8988T (cell line): ENCODE measurements at regions not wholly inside any gene's neighbourhood (a gene's known extent, or its start where the extent isn't known, plus 50 kb on each side); places are given as distances from the start of the nearest gene placed in this dataset.
"Not testable (repeated sequence)": the region's sequence is repeated elsewhere in the genome, so short reads cannot be mapped to it uniquely, and the experiment has no call there.

ENCODE experiments used
- DNase-seq: peaks from one replicate; pipeline ENCODE4 v3.0.0; 2011

- no peak for DNase-seq
These were observed 111.0 kb upstream of the SLIT3 start for GRCh38 chr5:169411786-169412430.

GRCh38 chr5:169410996-169411783 lies 110.3 kb upstream of the SLIT3 start:
- no peak for DNase-seq

GRCh38 chr5:169408731-169409130 lies 107.8 kb upstream of the SLIT3 start:
- no peak for DNase-seq

DNA sequence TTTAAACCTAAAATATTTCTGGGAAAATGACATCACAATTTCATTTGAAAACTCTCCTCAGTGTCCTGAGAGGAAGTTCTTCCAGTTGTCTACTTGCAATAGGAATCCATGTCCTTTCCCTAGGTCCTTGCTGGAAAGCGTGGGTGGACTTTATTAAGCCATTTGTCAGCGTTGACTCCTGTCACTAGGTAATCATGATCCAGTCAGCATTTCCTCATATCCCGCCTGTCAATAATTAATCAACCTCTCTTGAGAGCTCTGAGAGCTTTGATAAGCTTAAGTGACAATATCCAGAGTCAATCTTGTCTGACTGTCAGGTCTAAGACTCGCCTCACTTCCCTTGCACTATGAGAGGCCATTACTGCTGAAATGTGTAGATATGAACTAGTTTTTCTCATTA lies 107.2 kb upstream of the SLIT3 start:
- DNase-seq, result no peak

DNA sequence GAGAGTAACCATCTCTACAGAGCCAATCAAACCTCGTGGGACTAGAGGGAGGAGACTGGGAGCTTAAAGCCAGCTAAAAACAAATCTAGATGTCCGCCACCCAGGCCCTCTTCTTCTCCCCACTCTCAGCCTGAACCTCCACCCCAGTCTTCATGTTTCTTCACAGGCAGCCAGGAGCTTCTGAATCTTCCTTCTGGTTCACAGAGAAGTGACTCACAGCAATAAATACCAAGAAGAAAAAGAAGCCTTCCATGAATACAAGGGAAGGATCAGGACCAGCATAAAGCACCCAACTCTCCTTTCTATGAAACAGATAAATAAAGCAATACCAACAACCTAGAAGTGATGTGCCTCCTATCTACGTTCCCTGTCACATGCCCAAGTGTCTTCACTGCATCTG lies 103.3 kb upstream of the SLIT3 start:
- DNase-seq, result no peak

DNA sequence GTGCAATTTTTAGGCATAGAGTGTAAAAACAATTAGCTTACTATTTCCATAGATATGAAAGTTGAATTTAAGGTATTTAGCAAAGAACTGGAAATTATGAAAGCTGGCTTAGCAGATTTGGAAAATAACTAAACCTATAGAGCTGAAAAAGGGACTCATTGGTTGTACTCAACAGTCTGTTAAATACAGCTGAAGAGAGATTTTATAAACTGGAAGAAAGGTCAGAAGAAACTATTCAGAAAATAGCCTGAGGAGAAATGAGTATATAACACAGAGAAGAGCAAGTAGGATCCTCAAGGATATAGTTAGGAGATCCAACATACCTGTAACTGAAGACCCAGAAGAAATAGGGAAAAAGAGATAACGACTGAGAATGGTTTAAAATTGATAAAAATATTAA lies 97.6 kb upstream of the SLIT3 start:
- DNase-seq, result no peak

DNA sequence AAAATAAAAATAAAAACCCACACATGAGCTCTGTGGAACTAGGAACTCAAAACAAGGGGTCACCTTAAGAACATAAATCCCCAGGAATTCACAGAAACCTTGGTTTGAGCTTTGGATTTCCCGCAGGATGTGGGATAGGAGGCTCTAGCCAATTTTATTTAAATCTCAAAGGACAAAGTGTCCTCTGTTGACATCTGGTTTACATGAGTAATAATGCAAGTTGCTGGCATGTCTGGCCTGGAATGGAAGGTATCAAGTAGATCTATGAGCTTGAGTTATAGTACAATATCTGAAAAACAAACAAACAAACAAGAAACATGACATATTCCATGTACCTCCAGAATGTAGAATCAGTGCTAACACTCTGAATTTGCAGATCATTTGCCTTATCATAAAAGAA lies 94.2 kb upstream of the SLIT3 start:
- no peak for DNase-seq

GRCh38 chr5:169394371-169394770 lies 93.4 kb upstream of the SLIT3 start:
- DNase-seq, result no peak

DNA sequence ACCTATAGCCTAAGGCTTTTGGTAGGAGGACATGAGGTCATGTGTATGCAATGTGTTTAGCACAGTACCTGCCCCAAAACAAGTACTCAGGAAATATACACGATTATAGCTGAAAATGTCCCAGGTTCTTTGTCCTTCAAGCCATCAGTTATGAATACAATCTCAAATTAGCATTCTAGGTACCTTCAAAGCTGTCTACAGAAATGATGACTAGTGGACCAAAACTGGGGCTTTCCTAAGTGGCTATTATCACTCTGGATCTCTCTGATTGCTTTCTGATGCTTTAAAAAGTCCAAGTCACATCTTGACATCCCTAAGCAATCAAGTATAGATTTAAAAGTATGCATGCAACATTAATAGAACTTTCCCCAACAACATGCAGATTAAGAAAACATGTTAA lies 93.0 kb upstream of the SLIT3 start:
- no peak for DNase-seq

DNA sequence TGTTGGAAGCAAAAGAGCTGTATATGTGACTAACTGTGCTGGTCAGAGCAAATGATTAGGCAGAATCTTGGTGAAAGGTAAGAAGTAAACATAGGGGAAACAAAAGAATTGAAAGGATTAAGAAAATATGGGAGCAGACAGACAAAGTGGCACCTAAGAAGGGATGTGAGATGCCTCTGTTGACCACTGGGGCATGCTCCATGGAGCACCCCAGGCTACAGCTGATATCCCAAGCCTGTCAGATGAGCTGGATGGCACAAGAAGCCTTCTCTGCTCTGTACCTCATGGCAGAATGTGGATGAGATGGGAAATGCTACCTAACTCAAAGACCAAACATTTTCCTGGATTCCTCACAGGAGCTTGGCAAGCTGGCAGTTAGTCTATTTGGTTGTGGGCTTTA lies 89.3 kb upstream of the SLIT3 start:
- no peak for DNase-seq

- no peak for DNase-seq
These were observed 88.4 kb upstream of the SLIT3 start for GRCh38 chr5:169389318-169389717.

DNA sequence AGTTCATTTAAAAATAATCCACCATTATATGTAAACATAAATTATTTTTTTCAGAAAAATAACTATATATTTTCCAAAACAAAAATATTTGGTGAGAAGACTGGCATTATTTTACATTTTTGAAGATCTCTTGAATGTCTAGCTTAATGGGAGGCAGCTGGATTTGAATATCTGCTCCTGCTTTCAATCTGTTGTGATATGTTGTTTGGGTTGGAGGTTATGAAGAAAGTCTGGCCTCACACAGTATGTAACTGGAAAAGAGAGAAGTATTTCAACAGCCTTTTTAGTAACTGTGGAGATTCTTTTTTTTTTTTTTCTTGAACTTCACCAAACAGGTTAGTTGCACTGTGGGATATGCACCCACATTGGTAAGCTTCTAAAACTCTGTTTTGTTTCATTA lies 84.7 kb upstream of the SLIT3 start:
- DNase-seq, result no peak

DNA sequence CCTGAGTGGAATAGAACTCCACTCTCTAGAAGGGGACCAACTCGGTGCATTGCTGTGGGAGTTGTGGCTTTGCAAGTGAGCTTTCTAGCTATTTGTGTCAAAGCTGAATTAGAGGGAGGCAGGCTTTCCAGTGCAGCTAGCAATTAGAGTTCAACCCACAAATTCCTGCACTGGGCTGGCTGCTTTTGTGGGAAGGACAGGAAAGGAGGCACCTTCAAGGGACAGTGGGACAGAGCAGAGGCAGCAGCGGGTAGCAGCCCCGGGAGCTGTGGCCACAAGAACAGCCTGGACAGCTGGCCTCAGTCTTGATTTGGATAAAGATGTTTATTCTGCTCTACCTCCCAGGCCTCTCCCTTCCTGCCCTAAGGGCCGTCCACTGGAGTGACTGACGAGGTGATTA lies 83.7 kb upstream of the SLIT3 start:
- no peak for DNase-seq

- DNase-seq, result no peak
These were observed 73.8 kb upstream of the SLIT3 start for GRCh38 chr5:169374761-169375160.

DNA sequence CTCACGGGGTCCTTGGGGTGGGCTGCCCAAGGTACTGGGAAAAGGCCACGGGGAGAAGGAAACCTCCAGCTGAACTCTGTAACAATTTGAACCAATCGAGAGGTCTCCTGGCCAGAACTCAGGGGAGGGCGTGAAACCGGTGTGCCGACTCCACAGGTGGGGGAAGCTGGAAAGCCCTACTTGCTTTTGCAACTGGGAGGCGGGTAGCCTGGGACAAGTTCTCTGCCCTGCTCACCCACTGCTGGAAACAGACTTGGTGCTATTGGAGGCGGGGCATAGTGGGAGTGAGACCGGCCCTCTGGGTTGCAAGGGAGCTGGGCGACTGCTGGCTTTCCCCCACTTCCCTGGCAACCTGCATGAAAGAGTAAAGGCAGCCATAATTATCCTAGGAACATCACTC lies 73.2 kb upstream of the SLIT3 start:
- no peak for DNase-seq

DNA sequence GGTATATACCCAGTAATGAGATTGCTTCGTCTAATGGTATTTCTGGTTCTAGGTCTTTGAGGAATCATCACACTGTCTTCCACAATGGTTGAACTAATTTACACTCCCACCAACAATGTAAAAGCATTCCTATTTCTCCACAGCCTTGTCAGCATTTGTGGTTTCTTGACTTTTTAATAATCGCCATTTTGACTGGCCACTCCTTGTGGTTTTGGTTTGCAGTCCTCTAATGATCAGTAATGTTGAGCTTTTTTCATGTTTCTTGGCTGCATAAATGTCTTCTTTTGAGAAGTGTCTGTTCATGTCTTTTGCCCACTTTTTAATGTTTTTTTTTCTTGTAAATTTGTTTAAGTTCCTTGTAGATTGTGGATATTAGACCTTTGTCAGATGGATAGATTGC lies 70.9 kb upstream of the SLIT3 start:
- DNase-seq, result not testable (repeated sequence)

DNA sequence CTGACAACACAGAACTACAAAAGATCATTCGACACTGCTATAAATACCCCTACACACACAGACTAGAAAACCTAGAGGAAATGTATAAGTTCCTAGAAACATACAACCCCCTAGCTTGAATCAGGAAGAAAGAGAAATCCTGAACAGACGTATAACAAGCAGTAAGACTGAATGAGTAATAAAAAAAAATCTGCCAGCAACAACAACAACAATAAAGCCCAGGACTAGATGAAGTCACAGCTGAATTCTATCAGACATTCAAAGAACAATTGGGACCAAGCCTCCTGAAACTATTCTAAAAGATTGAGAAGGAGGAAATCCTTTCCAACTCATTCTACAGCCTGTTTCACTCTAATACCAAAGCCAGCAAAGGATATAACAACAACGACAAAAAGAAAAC lies 68.2 kb upstream of the SLIT3 start:
- no peak for DNase-seq

- DNase-seq, result no peak
These were observed 66.9 kb upstream of the SLIT3 start for GRCh38 chr5:169367861-169368260.

DNA sequence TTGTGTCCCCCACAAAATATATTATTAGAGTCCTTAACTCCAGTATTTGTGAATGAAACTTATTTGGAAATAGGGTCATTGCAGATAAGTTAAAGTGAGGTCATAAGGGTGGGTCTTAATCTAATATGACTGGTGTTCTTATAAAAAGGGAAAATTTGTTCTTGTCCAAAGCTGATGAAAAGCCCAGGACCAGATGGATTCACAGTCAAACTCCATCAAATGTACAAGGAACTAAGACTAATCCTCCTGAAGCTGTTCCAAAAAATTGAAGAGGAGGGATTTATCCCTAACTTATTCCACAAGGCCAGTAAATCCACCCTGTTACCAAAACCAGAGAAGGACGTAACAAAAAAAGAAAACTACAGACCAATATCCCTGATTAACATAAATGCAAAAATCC lies 56.4 kb upstream of the SLIT3 start:
- no peak for DNase-seq

DNA sequence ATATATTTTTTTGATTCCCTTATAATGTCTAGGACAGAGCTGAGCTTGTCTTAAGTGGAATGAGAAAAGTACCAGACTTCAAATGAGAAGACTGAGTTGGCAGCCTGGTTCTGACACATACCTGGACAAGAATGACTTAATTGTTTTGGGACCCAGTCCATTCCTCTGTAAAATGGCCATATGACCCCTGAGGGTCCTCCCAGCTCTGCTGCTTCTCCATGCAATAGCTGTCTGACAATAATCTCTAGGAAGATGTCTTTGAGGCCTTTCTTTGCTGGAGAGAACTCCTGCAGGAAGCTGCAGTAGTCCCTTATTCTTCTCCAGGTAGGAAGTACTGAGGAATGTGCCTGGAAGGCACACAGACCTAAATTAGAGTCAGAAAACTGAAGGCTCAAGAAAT lies 55.9 kb upstream of the SLIT3 start:
- no peak for DNase-seq

GRCh38 chr5:169356181-169356580 lies 55.2 kb upstream of the SLIT3 start:
- no peak for DNase-seq

DNA sequence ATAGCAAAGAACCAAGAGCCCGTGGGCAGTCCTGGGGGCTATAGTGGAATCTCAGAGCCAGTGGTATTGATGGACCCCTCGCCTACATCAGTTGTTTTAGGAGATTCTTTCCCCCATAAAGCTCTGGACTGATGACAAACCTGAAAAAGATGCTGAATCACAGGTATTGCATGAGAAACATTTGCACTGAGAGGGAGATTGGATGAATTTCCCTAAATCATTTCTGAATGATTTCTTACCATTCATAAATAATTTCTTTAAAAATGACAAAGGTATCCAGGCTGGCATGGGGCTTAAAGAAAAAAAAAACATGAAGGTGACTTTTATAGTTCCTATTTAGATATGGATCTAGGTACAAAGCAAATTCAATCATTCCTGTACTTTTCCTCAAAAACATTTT lies 54.0 kb upstream of the SLIT3 start:
- no peak for DNase-seq

GRCh38 chr5:169354263-169354662 lies 53.3 kb upstream of the SLIT3 start:
- DNase-seq, result no peak

GRCh38 chr5:169352901-169353300 lies 52.0 kb upstream of the SLIT3 start:
- DNase-seq, result no peak

- no peak for DNase-seq
These were observed 50.8 kb upstream of the SLIT3 start for GRCh38 chr5:169351721-169352120.
